ENCODE measurements at regions not wholly inside any gene's neighbourhood (a gene's known extent, or its start where the extent isn't known, plus 50 kb on each side); places are given as distances from the start of the nearest gene placed in this dataset.

GRCh38 chr11:92528001-92528400 is 303.4 kb downstream of the FAT3 start:
- no peak for TF ChIP-seq EP300 (IDR thresholded peaks at IDR 0.05)
- no peak for TF ChIP-seq CTCF (IDR thresholded peaks at IDR 0.05)
